Stimulated activated CD4-positive, alpha-beta T cell treated with anti-CD3 and anti-CD28 coated beads, Interleukin-4, amount 100 ng/mL, for 24 hours (primary cell): ENCODE measurements at regions not wholly inside any gene's neighbourhood (a gene's known extent, or its start where the extent isn't known, plus 50 kb on each side); places are given as distances from the start of the nearest gene placed in this dataset.
A peak's percentile ranks its signal among the peaks of the same experiment; 100 is the strongest.

Experiments
- DNase-seq: peaks from one replicate; pipeline ENCODE4 v3.0.0-alpha.2; 2020

- no peak for DNase-seq
These were observed 174.2 kb upstream of the STT3B start for GRCh38 chr3:31358473-31359070.

DNA sequence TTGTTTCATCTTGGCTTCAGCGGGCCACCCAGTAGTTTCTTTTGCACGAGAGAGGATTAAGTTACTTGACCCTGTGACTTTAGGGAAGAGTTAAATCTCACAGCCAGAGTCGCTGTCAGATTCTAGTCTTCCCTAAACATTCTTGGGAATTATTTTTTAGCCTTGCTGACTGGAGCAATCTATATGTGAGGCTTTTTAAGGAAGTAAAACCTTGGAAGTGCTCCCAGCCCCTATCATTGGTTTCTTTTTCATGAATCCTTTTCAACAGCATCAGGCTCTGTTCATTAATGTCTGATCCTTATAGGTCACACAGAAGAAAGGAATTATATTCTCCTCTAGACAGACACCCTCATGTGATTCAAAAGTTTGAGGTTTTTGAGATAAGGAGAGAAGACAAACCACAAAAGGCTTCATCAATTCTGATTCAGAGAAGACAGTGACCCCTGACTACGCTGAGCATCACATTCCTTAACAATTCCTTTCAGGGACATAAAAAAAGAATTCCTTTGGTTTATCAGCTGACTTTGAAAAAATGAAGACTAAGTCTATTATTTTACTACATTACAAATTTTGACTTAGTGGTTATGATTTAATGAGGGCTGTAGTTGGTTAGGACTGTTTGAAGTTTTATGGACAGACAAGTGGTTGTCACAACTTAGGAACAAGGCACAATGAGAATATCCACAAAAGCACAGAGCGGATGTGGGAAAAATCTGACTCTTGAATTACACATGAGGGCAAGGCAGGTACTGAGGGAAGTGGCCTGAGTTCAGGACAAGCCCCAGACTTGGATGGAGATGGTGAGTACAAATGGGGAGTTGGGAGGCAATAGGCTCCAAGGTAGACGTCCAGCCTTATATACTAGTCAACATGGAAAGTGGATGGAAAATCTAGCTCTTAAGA lies 171.1 kb upstream of the STT3B start:
- no peak for DNase-seq

- DNase-seq, result no peak
These were observed 168.5 kb upstream of the STT3B start for GRCh38 chr3:31364188-31364587.

- DNase-seq, result no peak
These were observed 168.0 kb upstream of the STT3B start for GRCh38 chr3:31364711-31365110.

GRCh38 chr3:31367518-31367917 lies 165.2 kb upstream of the STT3B start:
- no peak for DNase-seq

- DNase-seq, result no peak
These were observed 162.9 kb upstream of the STT3B start for GRCh38 chr3:31369637-31370379.

DNA sequence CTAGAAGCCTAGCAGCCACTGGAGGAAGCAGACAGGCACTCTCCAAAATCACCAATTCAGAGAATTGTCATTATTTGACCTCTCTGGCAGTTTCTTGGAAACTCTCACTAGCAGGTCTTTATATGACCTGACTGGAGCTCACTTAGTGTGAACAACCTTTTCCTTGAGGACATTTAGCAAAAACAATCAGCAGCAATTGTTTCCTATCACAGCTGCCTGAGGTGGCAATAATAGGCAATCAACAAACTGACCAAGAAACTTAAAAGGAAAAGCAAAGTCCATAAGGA lies 162.4 kb upstream of the STT3B start:
- no peak for DNase-seq

- DNase-seq, result no peak
These were observed 162.0 kb upstream of the STT3B start for GRCh38 chr3:31370681-31371080.

DNA sequence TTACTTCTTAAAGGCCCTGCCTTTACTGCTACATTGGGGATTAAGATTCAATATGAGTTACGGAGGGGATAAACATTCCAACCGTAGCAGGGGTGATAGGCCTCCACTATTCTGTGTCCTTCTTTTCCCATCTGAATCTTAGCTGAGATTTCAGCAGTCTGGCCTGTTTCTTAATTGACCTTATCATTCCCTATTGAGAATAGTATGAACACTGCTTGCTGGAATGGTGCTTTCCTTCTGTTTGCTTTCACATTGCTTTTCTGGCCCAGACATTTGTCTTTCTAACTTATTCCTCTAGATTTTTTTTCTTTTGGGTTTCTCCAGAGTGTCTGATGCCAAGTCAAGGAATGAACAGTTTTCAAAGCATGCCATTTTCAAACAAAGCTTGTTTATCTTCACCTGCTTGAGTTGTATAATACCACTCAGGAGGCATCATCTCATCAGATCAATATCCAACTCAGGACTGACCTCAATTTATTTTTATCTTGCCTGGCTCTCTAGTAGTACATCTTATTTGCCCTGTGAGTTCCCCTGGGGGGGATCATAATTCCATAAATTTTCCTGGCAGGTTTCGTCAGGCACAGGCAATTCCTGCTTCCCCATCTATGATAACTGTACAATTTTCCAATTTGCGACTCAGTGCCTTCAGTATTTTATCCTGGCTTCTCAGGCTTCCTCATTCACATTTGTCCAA lies 161.1 kb upstream of the STT3B start:
- DNase-seq, result no peak

GRCh38 chr3:31373681-31374080 lies 159.0 kb upstream of the STT3B start:
- no peak for DNase-seq

- peak; percentile 43 for DNase-seq
These were observed 155.6 kb upstream of the STT3B start for GRCh38 chr3:31377045-31377642.

DNA sequence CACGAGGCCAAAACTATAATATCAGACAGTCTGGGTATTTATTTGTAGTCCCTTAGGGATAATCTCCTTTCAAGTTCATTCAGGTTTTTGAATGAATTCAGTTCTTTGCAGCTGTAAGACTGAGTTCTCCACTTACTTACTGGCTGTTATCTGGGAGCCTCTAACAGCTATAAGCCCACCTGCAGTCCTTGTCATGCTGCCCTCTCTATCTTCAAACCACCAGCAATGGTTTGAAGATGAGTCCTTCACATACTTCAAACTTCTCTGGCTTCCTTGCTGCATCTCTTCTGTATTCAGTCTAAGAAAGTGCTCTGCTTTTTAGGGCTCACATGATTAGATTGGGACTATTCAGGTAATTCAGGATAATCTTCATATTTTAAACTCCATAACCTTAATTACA lies 154.5 kb upstream of the STT3B start:
- DNase-seq, result no peak

DNA sequence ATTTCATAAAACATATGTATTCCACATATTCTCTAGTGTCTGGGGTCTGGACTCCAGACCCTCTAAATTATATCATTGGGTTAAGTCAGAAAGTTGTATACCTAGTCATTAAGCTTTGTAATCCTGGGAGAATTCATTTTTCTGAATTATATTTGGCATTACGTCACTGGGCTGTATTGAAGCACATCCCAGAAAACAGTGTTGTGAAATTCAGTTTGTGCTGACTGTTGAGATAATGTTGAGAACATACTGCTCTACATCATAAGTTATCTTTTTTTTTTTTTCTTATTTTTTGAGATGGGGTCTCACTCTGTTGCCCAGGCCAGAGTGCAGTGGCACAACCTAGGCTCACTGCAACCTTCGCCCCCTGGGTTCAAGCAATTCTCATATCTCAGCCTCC lies 153.1 kb upstream of the STT3B start:
- DNase-seq, result no peak

DNA sequence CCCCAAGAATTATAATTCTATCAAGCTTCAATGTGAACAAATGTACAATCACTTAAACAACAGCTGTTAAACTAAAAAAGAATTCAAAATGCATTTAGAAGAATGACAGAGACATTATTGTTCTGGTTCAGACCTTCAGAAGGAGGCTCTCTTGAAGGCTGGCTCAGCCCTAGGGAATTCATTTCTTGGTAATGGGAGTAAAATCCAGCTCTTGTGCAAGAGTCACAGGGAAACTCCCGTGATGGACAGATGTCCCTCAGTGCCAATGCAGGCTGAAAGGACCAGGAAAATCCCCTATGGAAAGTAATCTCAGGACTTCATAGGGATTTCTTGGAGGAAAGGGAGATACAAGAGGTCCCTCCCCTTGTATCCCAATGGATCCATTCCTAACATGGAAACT lies 149.9 kb upstream of the STT3B start:
- no peak for DNase-seq

- DNase-seq, result no peak
These were observed 148.6 kb upstream of the STT3B start for GRCh38 chr3:31384117-31384516.

DNA sequence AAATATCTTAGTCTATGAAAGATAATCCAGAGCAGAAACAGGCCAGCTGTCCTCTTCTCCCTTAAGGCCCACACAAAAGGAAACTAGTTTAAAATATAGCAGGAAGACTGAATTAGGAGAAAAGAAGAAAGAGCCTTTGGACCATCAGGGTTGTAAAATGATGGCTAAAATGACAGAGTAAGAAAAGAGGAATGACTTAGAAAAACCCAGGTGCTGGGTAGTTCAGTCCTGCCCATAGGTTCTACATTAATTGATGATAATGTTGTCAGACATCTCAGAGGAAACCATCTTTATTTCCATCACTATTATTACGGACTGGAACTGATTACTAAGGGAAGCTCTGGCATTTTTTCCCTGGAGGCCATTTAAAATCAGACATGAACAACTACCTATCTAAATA lies 142.8 kb upstream of the STT3B start:
- no peak for DNase-seq

- DNase-seq, result no peak
These were observed 142.3 kb upstream of the STT3B start for GRCh38 chr3:31390466-31390865.

DNA sequence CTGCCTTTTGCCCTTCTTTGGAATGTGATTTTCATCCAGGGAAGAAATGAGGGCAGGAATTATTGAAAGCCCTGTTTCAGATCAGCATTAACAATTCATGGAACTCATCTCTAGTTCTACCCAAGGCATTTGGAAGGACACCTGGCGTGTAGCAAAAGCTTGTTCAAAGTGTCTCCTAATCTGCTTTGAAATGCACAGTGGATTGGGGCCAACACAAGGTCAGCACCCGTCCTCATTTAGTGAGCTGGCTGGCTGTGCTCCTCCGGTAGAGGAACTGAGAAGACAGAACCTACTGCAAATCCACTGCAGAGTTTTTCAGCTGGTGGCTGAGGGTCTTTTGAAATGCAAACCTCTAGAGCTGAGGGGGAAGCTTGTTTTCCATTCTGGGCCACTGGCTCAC lies 141.6 kb upstream of the STT3B start:
- no peak for DNase-seq

DNA sequence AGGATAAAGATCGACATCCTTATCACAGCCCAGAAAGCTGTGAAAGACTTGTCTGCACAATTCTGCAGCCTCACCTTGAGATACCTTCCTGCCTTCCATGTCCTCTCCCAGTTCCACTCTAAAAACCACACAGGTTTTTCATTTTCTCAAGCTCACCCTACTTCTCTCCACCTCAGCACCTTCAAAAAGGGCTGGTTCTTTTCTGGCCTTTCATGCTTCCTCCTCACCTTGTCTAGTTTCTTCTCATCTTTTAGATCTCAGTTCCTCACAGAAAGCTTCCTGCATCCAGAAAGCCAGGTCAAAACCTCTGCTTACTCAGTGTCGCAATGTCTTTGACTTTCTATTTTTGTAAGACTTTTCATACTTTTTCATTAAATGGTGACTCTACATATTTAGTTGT lies 140.2 kb upstream of the STT3B start:
- DNase-seq, result no peak

- DNase-seq, result no peak
These were observed 133.5 kb upstream of the STT3B start for GRCh38 chr3:31399271-31399670.

GRCh38 chr3:31402117-31402516 lies 130.6 kb upstream of the STT3B start:
- no peak for DNase-seq

GRCh38 chr3:31403197-31403596 lies 129.5 kb upstream of the STT3B start:
- DNase-seq, result no peak

GRCh38 chr3:31404871-31405270 lies 127.9 kb upstream of the STT3B start:
- no peak for DNase-seq
